ENCODE measurements at regions not wholly inside any gene's neighbourhood (a gene's known extent, or its start where the extent isn't known, plus 50 kb on each side); places are given as distances from the start of the nearest gene placed in this dataset.

DNA sequence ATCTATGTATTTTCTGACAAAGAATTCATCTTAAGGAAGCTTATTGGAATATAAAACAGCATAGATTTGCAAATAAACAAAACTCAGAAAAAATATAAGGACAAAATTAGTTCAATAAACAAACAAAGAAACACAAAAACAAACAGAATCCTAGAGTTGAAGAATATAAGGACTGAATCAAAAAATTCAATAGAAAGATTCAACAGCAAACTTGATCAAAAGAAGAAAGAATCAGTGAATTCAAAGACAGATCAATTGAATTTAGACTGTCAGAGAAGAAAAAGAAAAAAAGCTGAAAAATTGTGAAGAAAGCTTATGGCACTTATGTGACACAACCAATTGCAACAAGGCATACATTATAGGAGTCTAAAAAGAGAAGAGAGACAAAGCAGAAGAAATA is 770.0 kb upstream of the RGS18 start:
- no peaks in the 10 kb centered on the region for H3K9me3 ChIP-seq (ENCODE audit: low read length)
- ChIA-PET CTCF (ENCODE audit: unreplicated experiment) (no interaction called here), POLR2A (no interaction called here)
- no TSS peak for BruUV-seq (replicated peaks)
- no peak overlapping the region for H3K4me2 ChIP-seq (ENCODE audit: low read length)
- no peak overlapping the region for H3K4me3 ChIP-seq (ENCODE audit: low read depth, low read length, poor library complexity, severe bottlenecking)
- DNase-seq (ENCODE audit: low spot score): no peak
- no peak overlapping the region for H3K27ac ChIP-seq (ENCODE audit: low read depth, low read length, poor library complexity, severe bottlenecking)
- no peak for TF ChIP-seq EZH2phosphoT487 (IDR thresholded peaks at IDR 0.05; ENCODE audit: borderline replicate concordance, low read depth, low read length)
- TF ChIP-seq, protein P1, sequence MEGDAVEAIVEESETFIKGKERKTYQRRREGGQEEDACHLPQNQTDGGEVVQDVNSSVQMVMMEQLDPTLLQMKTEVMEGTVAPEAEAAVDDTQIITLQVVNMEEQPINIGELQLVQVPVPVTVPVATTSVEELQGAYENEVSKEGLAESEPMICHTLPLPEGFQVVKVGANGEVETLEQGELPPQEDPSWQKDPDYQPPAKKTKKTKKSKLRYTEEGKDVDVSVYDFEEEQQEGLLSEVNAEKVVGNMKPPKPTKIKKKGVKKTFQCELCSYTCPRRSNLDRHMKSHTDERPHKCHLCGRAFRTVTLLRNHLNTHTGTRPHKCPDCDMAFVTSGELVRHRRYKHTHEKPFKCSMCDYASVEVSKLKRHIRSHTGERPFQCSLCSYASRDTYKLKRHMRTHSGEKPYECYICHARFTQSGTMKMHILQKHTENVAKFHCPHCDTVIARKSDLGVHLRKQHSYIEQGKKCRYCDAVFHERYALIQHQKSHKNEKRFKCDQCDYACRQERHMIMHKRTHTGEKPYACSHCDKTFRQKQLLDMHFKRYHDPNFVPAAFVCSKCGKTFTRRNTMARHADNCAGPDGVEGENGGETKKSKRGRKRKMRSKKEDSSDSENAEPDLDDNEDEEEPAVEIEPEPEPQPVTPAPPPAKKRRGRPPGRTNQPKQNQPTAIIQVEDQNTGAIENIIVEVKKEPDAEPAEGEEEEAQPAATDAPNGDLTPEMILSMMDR (conservative IDR thresholded peaks at IDR 0.05; ENCODE audit: low read length): no peak
- H3K4me1 ChIP-seq (ENCODE audit: insufficient read depth, low read length, poor library complexity, severe bottlenecking): no peaks in the 10 kb centered on the region
- no peaks in the 10 kb centered on the region for H3K9me2 ChIP-seq (ENCODE audit: insufficient read depth, low read length)
- no peaks in the 10 kb centered on the region for H4K20me1 ChIP-seq (ENCODE audit: insufficient read depth, low read length)
- no peak overlapping the region for H2AFZ ChIP-seq (ENCODE audit: low read length)
- H3K36me3 ChIP-seq (ENCODE audit: insufficient read depth, low read length): no peaks in the 10 kb centered on the region
- intact Hi-C loops (cut with micrococcal nuclease; ENCODE audit: unreplicated experiment): no loop called here
- H3K79me2 ChIP-seq (ENCODE audit: insufficient read depth, low read depth, low read length): no peaks in the 10 kb centered on the region

DNA sequence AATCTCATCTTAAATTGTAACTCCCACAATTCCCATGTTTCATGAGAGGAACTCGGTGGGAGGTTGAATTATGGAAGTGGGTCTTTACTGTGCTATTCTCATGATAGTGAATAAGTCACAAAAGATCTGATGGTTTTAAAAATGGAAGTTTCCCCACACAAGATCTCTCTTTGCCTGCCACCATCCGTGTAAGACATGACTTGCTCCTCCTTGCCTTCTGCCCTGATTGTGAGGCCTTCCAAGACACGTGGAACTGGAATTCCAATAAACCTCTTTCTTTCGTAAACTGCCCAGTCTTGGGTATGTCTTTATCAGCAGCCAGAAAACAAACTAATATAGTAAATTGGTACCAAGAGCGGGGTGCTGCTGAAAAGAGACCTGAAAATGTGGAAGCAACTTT is 761.6 kb upstream of the RGS18 start:
- Histone ChIP-seq H2AFZ (ENCODE audit: low read length) (no peak overlapping the region), H3K9me3 (ENCODE audit: low read length) (no peaks in the 10 kb centered on the region), H3K27ac (ENCODE audit: low read depth, low read length, poor library complexity, severe bottlenecking) (no peak overlapping the region), H3K36me3 (ENCODE audit: insufficient read depth, low read length) (no peaks in the 10 kb centered on the region), H4K20me1 (ENCODE audit: insufficient read depth, low read length) (no peaks in the 10 kb centered on the region), H3K4me1 (ENCODE audit: insufficient read depth, low read length, poor library complexity, severe bottlenecking) (no peaks in the 10 kb centered on the region), H3K9me2 (ENCODE audit: insufficient read depth, low read length) (no peaks in the 10 kb centered on the region), H3K79me2 (ENCODE audit: insufficient read depth, low read depth, low read length) (no peaks in the 10 kb centered on the region), H3K4me3 (ENCODE audit: low read depth, low read length, poor library complexity, severe bottlenecking) (no peak overlapping the region), H3K4me2 (ENCODE audit: low read length) (no peak overlapping the region)
- BruUV-seq (replicated peaks): no TSS peak
- POLR2A ChIA-PET: no interaction called here
- CTCF ChIA-PET (ENCODE audit: unreplicated experiment): no interaction called here
- TF ChIP-seq, protein P1 (conservative IDR thresholded peaks at IDR 0.05; ENCODE audit: low read length): no peak
- no peak for TF ChIP-seq EZH2phosphoT487 (IDR thresholded peaks at IDR 0.05; ENCODE audit: borderline replicate concordance, low read depth, low read length)
- intact Hi-C loops (cut with micrococcal nuclease; ENCODE audit: unreplicated experiment): no loop called here
- DNase-seq (ENCODE audit: low spot score): no peak

DNA sequence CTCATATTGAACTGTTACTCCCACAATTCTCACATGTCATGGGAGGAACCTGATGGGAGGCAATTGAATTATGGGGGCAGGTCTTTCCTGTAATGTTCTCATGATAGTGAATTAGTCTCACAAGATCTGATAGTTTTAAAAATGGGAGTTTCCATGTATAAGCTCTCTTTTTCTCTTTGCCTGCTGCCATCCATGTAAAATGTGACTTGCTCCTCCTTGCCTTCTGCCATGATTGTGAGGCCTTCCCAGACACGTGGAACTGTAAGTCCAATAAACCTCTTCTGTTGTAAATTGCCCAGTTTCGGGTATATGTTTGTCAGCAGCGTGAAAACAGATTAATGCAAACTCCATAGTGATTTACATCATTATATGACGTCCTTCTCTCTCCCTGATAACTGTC is 759.7 kb upstream of the RGS18 start:
- H3K9me2 ChIP-seq (ENCODE audit: insufficient read depth, low read length): no peaks in the 10 kb centered on the region
- no peak overlapping the region for H3K4me3 ChIP-seq (ENCODE audit: low read depth, low read length, poor library complexity, severe bottlenecking)
- DNase-seq (ENCODE audit: low spot score): no peak
- POLR2A ChIA-PET: no interaction called here
- no peaks in the 10 kb centered on the region for H3K4me1 ChIP-seq (ENCODE audit: insufficient read depth, low read length, poor library complexity, severe bottlenecking)
- H3K27ac ChIP-seq (ENCODE audit: low read depth, low read length, poor library complexity, severe bottlenecking): no peak overlapping the region
- H4K20me1 ChIP-seq (ENCODE audit: insufficient read depth, low read length): no peaks in the 10 kb centered on the region
- TF ChIP-seq EZH2phosphoT487 (IDR thresholded peaks at IDR 0.05; ENCODE audit: borderline replicate concordance, low read depth, low read length): no peak
- TF ChIP-seq, protein P1 (conservative IDR thresholded peaks at IDR 0.05; ENCODE audit: low read length): no peak
- no peaks in the 10 kb centered on the region for H3K9me3 ChIP-seq (ENCODE audit: low read length)
- no peaks in the 10 kb centered on the region for H3K79me2 ChIP-seq (ENCODE audit: insufficient read depth, low read depth, low read length)
- CTCF ChIA-PET (ENCODE audit: unreplicated experiment): no interaction called here
- H2AFZ ChIP-seq (ENCODE audit: low read length): no peak overlapping the region
- BruUV-seq (replicated peaks): no TSS peak
- no peak overlapping the region for H3K4me2 ChIP-seq (ENCODE audit: low read length)
- intact Hi-C loops (cut with micrococcal nuclease; ENCODE audit: unreplicated experiment): no loop called here
- H3K36me3 ChIP-seq (ENCODE audit: insufficient read depth, low read length): no peaks in the 10 kb centered on the region

All from OCI-LY7 (cell line).